ENCODE measurements at regions not wholly inside any gene's neighbourhood (a gene's known extent, or its start where the extent isn't known, plus 50 kb on each side); places are given as distances from the start of the nearest gene placed in this dataset.
"Not testable (repeated sequence)": the region's sequence is repeated elsewhere in the genome, so short reads cannot be mapped to it uniquely, and the experiment has no call there.

- no peak for DNase-seq
These were observed 289.7 kb upstream of the TMEM229A start for GRCh38 chr7:124322561-124322960.

GRCh38 chr7:124318721-124319450 is 286.0 kb upstream of the TMEM229A start:
- DNase-seq, result no peak

- no peak for DNase-seq
These were observed 278.1 kb upstream of the TMEM229A start for GRCh38 chr7:124310934-124311390.

- no peak for DNase-seq
These were observed 275.5 kb upstream of the TMEM229A start for GRCh38 chr7:124308384-124308783.

- no peak for DNase-seq
These were observed 262.4 kb upstream of the TMEM229A start for GRCh38 chr7:124295289-124295688.

GRCh38 chr7:124284937-124285336 is 252.1 kb upstream of the TMEM229A start:
- no peak for DNase-seq

GRCh38 chr7:124276005-124276622 is 243.2 kb upstream of the TMEM229A start:
- no peak for DNase-seq

- no peak for DNase-seq
These were observed 242.5 kb upstream of the TMEM229A start for GRCh38 chr7:124275411-124275810.

GRCh38 chr7:124269774-124270173 is 236.9 kb upstream of the TMEM229A start:
- DNase-seq, result no peak

- no peak for DNase-seq
These were observed 234.3 kb upstream of the TMEM229A start for GRCh38 chr7:124267154-124267553.

- DNase-seq, result no peak
These were observed 230.5 kb upstream of the TMEM229A start for GRCh38 chr7:124263232-124263827.

GRCh38 chr7:124261710-124262109 is 228.8 kb upstream of the TMEM229A start:
- no peak for DNase-seq

GRCh38 chr7:124257638-124258308 is 224.9 kb upstream of the TMEM229A start:
- no peak for DNase-seq

GRCh38 chr7:124255041-124255655 is 222.3 kb upstream of the TMEM229A start:
- no peak for DNase-seq

- no peak for DNase-seq
These were observed 221.5 kb upstream of the TMEM229A start for GRCh38 chr7:124254396-124254795.

- DNase-seq, result no peak
These were observed 218.8 kb upstream of the TMEM229A start for GRCh38 chr7:124251636-124252035.

- DNase-seq, result no peak
These were observed 217.6 kb upstream of the TMEM229A start for GRCh38 chr7:124250297-124251034.

GRCh38 chr7:124247691-124248090 is 214.8 kb upstream of the TMEM229A start:
- DNase-seq, result no peak

- DNase-seq, result no peak
These were observed 213.5 kb upstream of the TMEM229A start for GRCh38 chr7:124246262-124246863.

- not testable (repeated sequence) for DNase-seq
These were observed 211.6 kb upstream of the TMEM229A start for GRCh38 chr7:124244469-124244868.

- DNase-seq, result no peak
These were observed 186.8 kb upstream of the TMEM229A start for GRCh38 chr7:124219681-124220080.

GRCh38 chr7:124208642-124209041 is 175.8 kb upstream of the TMEM229A start:
- DNase-seq, result no peak
